ENCODE measurements at regions not wholly inside any gene's neighbourhood (a gene's known extent, or its start where the extent isn't known, plus 50 kb on each side); places are given as distances from the start of the nearest gene placed in this dataset.
"Not testable (repeated sequence)": the region's sequence is repeated elsewhere in the genome, so short reads cannot be mapped to it uniquely, and the experiment has no call there.

GRCh38 chr6:117795234-117795633 is 111.8 kb upstream of the SLC35F1 start:
- no peaks in the 10 kb centered on the region; a peak in 1 of 7 replicates for H3K36me3 Mint-ChIP-seq (ENCODE audit: insufficient read depth in 1 of 3, low read depth in 3 of 3)
- Histone ChIP-seq H3K23me2 (ENCODE audit: insufficient read length, low read depth, low read length, poor library complexity, severe bottlenecking) (no peaks in the 10 kb centered on the region), H3K79me1 (ENCODE audit: insufficient read depth, low read depth, low read length, poor library complexity, severe bottlenecking) (no peaks in the 10 kb centered on the region), H3K9me3 (ENCODE audit: control insufficient read depth, low read depth, low read length) (no peaks in the 10 kb centered on the region), H2AFZ (ENCODE audit: low read length) (no peak overlapping the region), H4K91ac (ENCODE audit: insufficient read length, low read depth, low read length) (no peak overlapping the region), H3K27me3 (ENCODE audit: insufficient read depth, low read length) (no peaks in the 10 kb centered on the region), H2AK5ac (ENCODE audit: insufficient read length, low read length) (no peak overlapping the region), H2BK5ac (ENCODE audit: insufficient read length, low read length) (no peak overlapping the region), H3K18ac (ENCODE audit: insufficient read length, low read depth, low read length) (no peak overlapping the region), H2BK20ac (ENCODE audit: low read depth, low read length, poor library complexity, severe bottlenecking) (no peak overlapping the region), H3K23ac (ENCODE audit: insufficient read length, low read depth, low read length) (no peak overlapping the region), H2BK12ac (ENCODE audit: insufficient read length, low read depth, low read length) (no peak overlapping the region), H3K9ac (ENCODE audit: extremely low read depth, insufficient read length, low read length) (no peak overlapping the region), H3K79me2 (ENCODE audit: insufficient read depth, low read length) (no peaks in the 10 kb centered on the region), H3K14ac (ENCODE audit: insufficient read depth, low read length) (no peak overlapping the region), H2BK120ac (ENCODE audit: low read depth, low read length, poor library complexity, severe bottlenecking) (no peak overlapping the region), H3T11ph (ENCODE audit: low read length) (no peak overlapping the region), H4K20me1 (ENCODE audit: control insufficient read depth, insufficient read depth, insufficient read length) (no peaks in the 10 kb centered on the region), H3K4ac (ENCODE audit: low read depth, low read length) (no peak overlapping the region), H2BK15ac (ENCODE audit: low read depth, low read length) (no peak overlapping the region), H3K56ac (ENCODE audit: insufficient read length, low read depth, low read length) (no peak overlapping the region), H3K4me2 (ENCODE audit: insufficient read depth, insufficient read length, low read length) (no peak overlapping the region), H4K8ac (replicated peaks; ENCODE audit: insufficient read length, low read depth, low read length) (no peak overlapping the region), H3K27ac (ENCODE audit: insufficient read length, low read depth, low read length) (no peak overlapping the region), H3K4me1 (ENCODE audit: insufficient read depth, low read length) (peaks cover 2% of the 10 kb centered on the region; the same call in 1 of the 2 replicates), H4K5ac (ENCODE audit: insufficient read length, low read depth, low read length) (no peak overlapping the region)
- no peak for DNase-seq
- H3K9me3 Mint-ChIP-seq = no peaks in the 10 kb centered on the region; a peak in 2 of 5 replicates
- H3K27me3 Mint-ChIP-seq (ENCODE audit: low read depth) = no peaks in the 10 kb centered on the region
- H3K4me3 Mint-ChIP-seq = no peak overlapping the region
- H3K27ac Mint-ChIP-seq = peak overlapping the region; percentile 6 to 69 (median 69); a peak in 5 of 7 replicates
- TF ChIP-seq CTCF (conservative IDR thresholded peaks at IDR 0.05) = peak; percentile 28; the same call in 2 of the 3 replicates
- H3K4me1 Mint-ChIP-seq = peaks cover 26 to 27% of the 10 kb centered on the region in 2 experiments
- WGBS (ENCODE audit: extremely low coverage, insufficient read length, low lambda C conversion rate) = no CpG with 5 or more reads among the region's 1 CpG

- H3K27me3 ChIP-seq (ENCODE audit: insufficient read depth, low read length); H3K27me3 Mint-ChIP-seq (ENCODE audit: low read depth); H3K79me1 ChIP-seq (ENCODE audit: insufficient read depth, low read depth, low read length, poor library complexity, severe bottlenecking); H3K56ac ChIP-seq (ENCODE audit: insufficient read length, low read depth, low read length); H2AFZ ChIP-seq (ENCODE audit: low read length); H3K4me1 ChIP-seq (ENCODE audit: insufficient read depth, low read length); H3K4ac ChIP-seq (ENCODE audit: low read depth, low read length); H3K9me3 ChIP-seq (ENCODE audit: control insufficient read depth, low read depth, low read length); H3K27ac Mint-ChIP-seq; H2BK5ac ChIP-seq (ENCODE audit: insufficient read length, low read length); H4K8ac ChIP-seq (replicated peaks; ENCODE audit: insufficient read length, low read depth, low read length); H3K4me3 Mint-ChIP-seq; H2AK5ac ChIP-seq (ENCODE audit: insufficient read length, low read length); H2BK15ac ChIP-seq (ENCODE audit: low read depth, low read length); H3K27ac ChIP-seq (ENCODE audit: insufficient read length, low read depth, low read length); H3K79me2 ChIP-seq (ENCODE audit: insufficient read depth, low read length); H2BK20ac ChIP-seq (ENCODE audit: low read depth, low read length, poor library complexity, severe bottlenecking); H4K5ac ChIP-seq (ENCODE audit: insufficient read length, low read depth, low read length); H2BK120ac ChIP-seq (ENCODE audit: low read depth, low read length, poor library complexity, severe bottlenecking); H3K36me3 Mint-ChIP-seq (ENCODE audit: insufficient read depth in 1 of 3, low read depth in 3 of 3); H4K20me1 ChIP-seq (ENCODE audit: control insufficient read depth, insufficient read depth, insufficient read length); H3K14ac ChIP-seq (ENCODE audit: insufficient read depth, low read length); H3K23me2 ChIP-seq (ENCODE audit: insufficient read length, low read depth, low read length, poor library complexity, severe bottlenecking); H3K9ac ChIP-seq (ENCODE audit: extremely low read depth, insufficient read length, low read length); DNase-seq; H3T11ph ChIP-seq (ENCODE audit: low read length); H4K91ac ChIP-seq (ENCODE audit: insufficient read length, low read depth, low read length); H3K18ac ChIP-seq (ENCODE audit: insufficient read length, low read depth, low read length); H3K23ac ChIP-seq (ENCODE audit: insufficient read length, low read depth, low read length); H3K4me2 ChIP-seq (ENCODE audit: insufficient read depth, insufficient read length, low read length); H2BK12ac ChIP-seq (ENCODE audit: insufficient read length, low read depth, low read length); H3K9me3 Mint-ChIP-seq: not testable (repeated sequence)
- peaks cover 26 to 27% of the 10 kb centered on the region in 2 experiments for H3K4me1 Mint-ChIP-seq
- WGBS (ENCODE audit: extremely low coverage, insufficient read length, low lambda C conversion rate) = no CpG with 5 or more reads among the region's 2 CpGs
Observed at GRCh38 chr6:117798819-117799218, 108.2 kb upstream of the SLC35F1 start.

All from H9 (cell line).